WI38 (cell line): ENCODE measurements at regions not wholly inside any gene's neighbourhood (a gene's known extent, or its start where the extent isn't known, plus 50 kb on each side); places are given as distances from the start of the nearest gene placed in this dataset.

ENCODE experiments used
- H3K4me3 ChIP-seq: 2 replicates; pipeline ENCODE4 v1.5.1; 2011; ENCODE audit warnings: low read depth, mild to moderate bottlenecking, control low read depth, low read length
- TF ChIP-seq, protein P1 (sequence below): IDR thresholded peaks from 2 replicates; pipeline ENCODE4 v1.5.1; 2012; ENCODE audit warnings: low read depth, mild to moderate bottlenecking, control low read depth, low read length

- no peak overlapping the region for H3K4me3 ChIP-seq
- TF ChIP-seq, protein P1, sequence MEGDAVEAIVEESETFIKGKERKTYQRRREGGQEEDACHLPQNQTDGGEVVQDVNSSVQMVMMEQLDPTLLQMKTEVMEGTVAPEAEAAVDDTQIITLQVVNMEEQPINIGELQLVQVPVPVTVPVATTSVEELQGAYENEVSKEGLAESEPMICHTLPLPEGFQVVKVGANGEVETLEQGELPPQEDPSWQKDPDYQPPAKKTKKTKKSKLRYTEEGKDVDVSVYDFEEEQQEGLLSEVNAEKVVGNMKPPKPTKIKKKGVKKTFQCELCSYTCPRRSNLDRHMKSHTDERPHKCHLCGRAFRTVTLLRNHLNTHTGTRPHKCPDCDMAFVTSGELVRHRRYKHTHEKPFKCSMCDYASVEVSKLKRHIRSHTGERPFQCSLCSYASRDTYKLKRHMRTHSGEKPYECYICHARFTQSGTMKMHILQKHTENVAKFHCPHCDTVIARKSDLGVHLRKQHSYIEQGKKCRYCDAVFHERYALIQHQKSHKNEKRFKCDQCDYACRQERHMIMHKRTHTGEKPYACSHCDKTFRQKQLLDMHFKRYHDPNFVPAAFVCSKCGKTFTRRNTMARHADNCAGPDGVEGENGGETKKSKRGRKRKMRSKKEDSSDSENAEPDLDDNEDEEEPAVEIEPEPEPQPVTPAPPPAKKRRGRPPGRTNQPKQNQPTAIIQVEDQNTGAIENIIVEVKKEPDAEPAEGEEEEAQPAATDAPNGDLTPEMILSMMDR, result no peak
Observed at GRCh38 chr5:4833104-4833738, 306.9 kb upstream of the ADAMTS16 start.

DNA sequence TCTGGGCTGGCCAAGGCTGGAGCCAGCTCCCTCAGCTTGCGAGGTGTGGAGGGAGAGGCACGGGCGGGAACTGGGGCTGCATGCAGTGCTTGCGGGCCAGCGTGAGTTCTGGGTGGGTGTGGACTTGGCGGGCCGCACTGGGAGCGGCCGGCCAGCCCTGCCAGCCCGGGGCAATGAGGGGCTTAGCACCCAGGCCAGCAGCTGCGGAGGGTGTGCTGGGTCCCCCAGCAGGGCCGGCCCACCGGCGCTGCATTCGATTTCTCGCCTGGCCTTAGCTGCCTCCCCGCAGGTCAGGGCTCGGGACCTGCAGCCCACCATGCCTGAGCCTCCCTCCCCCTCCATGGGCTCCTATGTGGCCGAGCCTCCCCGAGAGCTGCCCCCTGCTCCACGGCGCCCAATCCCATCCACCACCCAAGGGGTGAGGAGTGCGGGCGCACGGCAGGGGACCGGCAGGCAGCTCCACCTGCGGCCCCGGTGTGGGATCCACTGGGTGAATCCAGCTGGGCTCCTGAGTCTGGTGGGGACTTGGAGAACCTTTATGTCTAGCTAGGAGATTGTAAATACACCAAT lies 302.6 kb upstream of the ADAMTS16 start:
- TF ChIP-seq, protein P1, result no peak
- no peak overlapping the region for H3K4me3 ChIP-seq

DNA sequence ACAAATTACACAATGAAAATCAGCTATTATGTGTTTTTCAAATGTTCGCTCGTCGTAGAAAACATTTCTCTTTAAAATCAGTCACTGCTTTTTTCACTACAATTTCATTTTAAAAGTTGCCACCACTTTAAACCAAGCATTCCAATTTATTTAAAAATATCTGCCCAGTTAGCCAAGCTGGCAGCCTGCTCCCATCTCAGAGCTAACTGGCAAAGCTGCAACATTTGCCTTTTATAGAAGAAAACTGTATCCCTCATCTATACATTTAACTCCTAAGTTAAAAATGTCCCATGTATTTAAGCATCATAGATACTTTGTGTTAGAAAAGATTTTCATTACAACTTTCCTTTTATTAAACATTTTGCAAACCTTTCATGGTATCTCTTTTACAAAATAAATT lies 294.9 kb upstream of the ADAMTS16 start:
- TF ChIP-seq, protein P1, result no peak
- H3K4me3 ChIP-seq, result no peak overlapping the region

DNA sequence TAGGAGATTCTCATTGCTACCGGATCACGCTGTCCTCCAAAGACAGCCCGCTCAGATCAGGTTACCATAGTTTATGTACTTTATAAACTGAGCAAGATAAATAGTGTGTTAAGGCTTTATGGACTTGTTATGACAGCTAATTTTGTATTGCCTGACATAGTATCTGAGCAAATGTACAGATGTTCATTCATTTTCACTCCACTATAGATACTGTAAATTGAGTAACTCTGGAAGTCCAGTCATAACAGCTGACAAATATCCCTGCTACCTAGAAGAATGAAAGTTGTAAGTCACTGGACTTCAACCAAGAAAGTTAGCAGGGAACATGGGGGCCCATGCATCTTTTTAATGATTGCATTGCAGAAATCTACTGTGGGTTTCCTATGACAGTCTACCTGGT lies 292.4 kb upstream of the ADAMTS16 start:
- H3K4me3 ChIP-seq, result no peak overlapping the region
- TF ChIP-seq, protein P1, result no peak

DNA sequence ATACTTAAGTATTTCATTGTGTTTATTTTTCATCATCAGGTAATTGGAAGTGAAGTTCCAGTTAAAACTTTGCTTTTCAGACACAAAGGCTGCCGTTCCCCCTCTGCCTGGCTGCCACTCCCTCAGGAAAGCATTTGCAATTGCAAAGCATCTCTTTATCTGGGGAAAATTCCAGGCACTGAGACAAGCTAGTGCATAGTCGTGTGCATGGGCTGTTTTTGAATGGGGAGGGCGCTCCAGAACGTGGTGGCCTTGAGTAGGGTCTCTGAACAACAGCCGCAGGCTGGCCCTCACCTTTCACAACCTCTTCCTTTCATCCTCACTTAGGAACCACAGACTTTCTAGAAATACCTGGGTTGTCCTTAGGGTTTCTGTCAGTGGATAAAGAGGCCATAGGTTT lies 285.1 kb upstream of the ADAMTS16 start:
- TF ChIP-seq, protein P1, result no peak
- H3K4me3 ChIP-seq, result no peak overlapping the region

DNA sequence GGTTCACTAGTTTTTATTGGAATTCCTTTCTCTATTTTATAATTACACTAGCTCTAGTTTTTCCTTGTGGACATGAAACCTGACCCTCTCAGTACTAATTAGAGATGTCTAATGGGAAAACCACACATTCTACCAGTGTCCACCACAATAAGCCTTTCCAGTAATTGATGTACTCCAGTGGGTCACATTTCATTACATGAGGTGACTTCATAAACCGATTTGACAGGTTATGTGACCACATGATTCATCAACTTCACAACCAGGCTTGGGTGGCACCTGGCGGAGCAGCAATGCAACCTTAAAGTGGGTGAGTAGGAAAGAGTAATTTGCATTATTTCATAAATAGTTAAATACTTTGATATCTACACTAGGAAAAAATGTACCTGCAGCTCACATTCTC lies 284.2 kb upstream of the ADAMTS16 start:
- no peak overlapping the region for H3K4me3 ChIP-seq
- TF ChIP-seq, protein P1, result no peak

GRCh38 chr5:4857761-4858160 lies 282.4 kb upstream of the ADAMTS16 start:
- TF ChIP-seq, protein P1, result no peak
- H3K4me3 ChIP-seq, result no peak overlapping the region
